NT2/D1 (cell line): ENCODE measurements at regions not wholly inside any gene's neighbourhood (a gene's known extent, or its start where the extent isn't known, plus 50 kb on each side); places are given as distances from the start of the nearest gene placed in this dataset.

Experiments
- SUZ12 ChIP-seq: IDR thresholded peaks from 2 replicates; pipeline ENCODE4 v1.6.1; 2011; ENCODE audit not compliant: insufficient read length, insufficient read depth; ENCODE audit errors: extremely low read depth
- YY1 ChIP-seq: IDR thresholded peaks from 2 replicates; pipeline ENCODE4 v1.6.1; 2011; ENCODE audit not compliant: insufficient read length, insufficient read depth
- ZNF274 ChIP-seq: IDR thresholded peaks from 2 replicates; pipeline ENCODE4 v1.6.1; 2011; ENCODE audit warnings: mild to moderate bottlenecking, low read depth, low read length

DNA sequence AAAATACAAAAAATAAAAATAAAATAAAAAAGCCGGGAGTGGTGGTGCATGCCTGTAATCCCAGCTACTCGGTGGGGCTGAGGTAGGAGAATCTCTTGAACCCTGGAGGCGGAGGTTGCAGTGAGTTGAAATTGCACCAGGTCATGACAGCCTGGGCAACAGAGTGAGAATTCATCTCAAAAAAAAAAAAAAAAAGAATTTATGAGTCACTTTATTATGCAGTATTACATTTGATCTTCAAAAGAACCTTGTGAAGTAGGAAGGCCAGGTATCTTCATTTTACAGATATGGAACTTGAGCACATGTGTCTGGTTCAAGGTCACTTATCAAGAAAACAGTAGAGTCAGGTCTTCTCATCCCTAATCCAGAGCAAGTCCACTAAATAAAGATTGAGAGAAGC is 459.4 kb upstream of the HNRNPA3 start:
- TF ChIP-seq YY1 (no peak), ZNF274 (no peak), SUZ12 (no peak)
